ENCODE measurements at regions not wholly inside any gene's neighbourhood (a gene's known extent, or its start where the extent isn't known, plus 50 kb on each side); places are given as distances from the start of the nearest gene placed in this dataset.

DNA sequence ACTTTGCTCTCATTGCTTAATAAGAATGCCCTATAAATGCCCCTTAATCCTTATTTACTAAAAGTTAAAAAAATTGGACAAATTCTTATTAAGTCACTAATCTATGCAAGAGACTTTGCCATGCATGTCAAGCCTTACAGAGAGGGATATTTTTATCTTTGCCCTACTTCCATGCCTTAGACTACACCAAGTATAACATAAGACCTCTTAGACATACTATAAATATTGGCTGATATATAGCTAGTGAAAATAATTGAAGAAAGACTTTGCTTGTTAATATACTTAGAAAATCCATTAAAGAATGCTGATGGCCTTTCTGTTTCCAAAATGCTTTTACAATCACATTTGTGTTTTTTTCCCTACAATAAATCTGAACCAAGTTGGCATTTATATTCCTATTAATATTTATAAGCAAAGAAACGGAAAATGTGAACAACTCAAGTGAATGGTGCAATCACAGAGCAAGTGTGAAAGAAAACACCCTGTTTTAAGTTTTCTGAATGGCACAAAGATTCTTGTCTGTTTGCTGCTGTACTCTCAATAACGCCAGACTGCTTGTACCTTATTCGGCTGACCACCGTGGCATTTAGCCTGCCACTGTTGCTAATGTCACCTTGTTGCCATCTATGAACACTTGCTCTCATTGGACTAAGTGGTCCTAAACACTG, 105.0 kb downstream of the MC4R start:
- Histone ChIP-seq H3K4ac (ENCODE audit: low read depth, low read length) (no peak overlapping the region), H3K56ac (ENCODE audit: low read length) (no peak overlapping the region), H3K79me1 (ENCODE audit: low read length) (no peaks in the 10 kb centered on the region), H3K18ac (ENCODE audit: low read length) (no peak overlapping the region), H2AK5ac (ENCODE audit: low read length) (no peak overlapping the region), H4K5ac (ENCODE audit: low read length) (no peak overlapping the region), H3K4me2 (ENCODE audit: low read length) (no peak overlapping the region), H4K8ac (ENCODE audit: low read depth, low read length) (no peak overlapping the region), H2BK15ac (replicated peaks; ENCODE audit: low read depth) (no peak overlapping the region), H2BK120ac (ENCODE audit: low read depth, low read length) (no peak overlapping the region), H3K23ac (ENCODE audit: low read length) (no peak overlapping the region), H2BK5ac (ENCODE audit: low read length) (no peak overlapping the region), H3K4me3 (ENCODE audit: low read length) (no peak overlapping the region), H3K9ac (ENCODE audit: low read length) (no peak overlapping the region), H3K36me3 (ENCODE audit: control insufficient read depth, insufficient read depth, low read length) (no peaks in the 10 kb centered on the region), H3K79me2 (ENCODE audit: control insufficient read depth, insufficient read depth, low read length) (no peaks in the 10 kb centered on the region), H3K4me1 (ENCODE audit: control insufficient read depth, low read depth, low read length) (no peaks in the 10 kb centered on the region), H3K27ac (ENCODE audit: low read depth, low read length) (no peak overlapping the region), H3K27me3 (ENCODE audit: insufficient read depth, low read length, poor library complexity) (no peaks in the 10 kb centered on the region)
- DNase-seq: no peak
- WGBS (ENCODE audit: extremely low coverage, insufficient coverage, low lambda C conversion rate): no CpG with 5 or more reads among the region's 4 CpGs

GRCh38 chr18:60266558-60266957, 106.0 kb downstream of the MC4R start:
- no CpG with 5 or more reads among the region's 5 CpGs for WGBS (ENCODE audit: extremely low coverage, insufficient coverage, low lambda C conversion rate)
- no peak for DNase-seq

DNA sequence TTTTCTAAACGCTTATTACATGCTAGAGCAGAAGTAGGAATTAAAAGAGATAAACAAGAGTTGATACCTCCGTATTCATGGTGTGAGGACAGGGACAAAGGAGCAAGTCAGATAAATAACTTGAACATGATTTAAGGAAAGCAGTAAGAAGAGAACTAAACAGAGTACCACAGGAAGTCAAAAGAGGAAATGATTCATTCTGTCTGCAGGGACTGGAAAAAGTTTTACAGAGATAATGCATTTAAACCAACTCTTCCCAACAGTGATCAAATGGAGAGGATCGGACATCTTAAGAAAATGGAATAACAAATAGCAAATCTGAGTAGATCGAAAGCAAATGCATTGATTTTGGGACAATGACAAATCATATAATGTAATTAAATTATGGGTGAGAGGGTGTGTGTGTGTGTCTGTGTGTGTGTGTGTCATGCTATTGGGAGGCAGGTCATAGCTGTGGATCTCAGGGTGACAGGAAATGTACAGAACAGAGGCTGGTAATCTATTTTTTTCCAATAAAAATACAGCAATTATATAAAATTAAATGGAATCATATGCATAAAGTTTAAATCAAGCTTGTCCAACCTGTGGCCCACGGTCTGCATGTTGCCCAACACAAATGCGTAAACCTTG, 113.4 kb downstream of the MC4R start:
- H3K36me3 ChIP-seq (ENCODE audit: control insufficient read depth, insufficient read depth, low read length): no peaks in the 10 kb centered on the region
- H3K4me3 ChIP-seq (ENCODE audit: low read length): no peak overlapping the region
- H2AK5ac ChIP-seq (ENCODE audit: low read length): no peak overlapping the region
- no peak for DNase-seq
- 100% methylated on average over 1 of the region's 6 CpGs for WGBS (ENCODE audit: extremely low coverage, insufficient coverage, low lambda C conversion rate)
- H3K9ac ChIP-seq (ENCODE audit: low read length): no peak overlapping the region
- H3K79me1 ChIP-seq (ENCODE audit: low read length): no peaks in the 10 kb centered on the region
- H3K4me1 ChIP-seq (ENCODE audit: control insufficient read depth, low read depth, low read length): no peaks in the 10 kb centered on the region
- no peak overlapping the region for H3K27ac ChIP-seq (ENCODE audit: low read depth, low read length)
- no peak overlapping the region for H3K4me2 ChIP-seq (ENCODE audit: low read length)
- H3K27me3 ChIP-seq (ENCODE audit: insufficient read depth, low read length, poor library complexity): no peaks in the 10 kb centered on the region
- no peak overlapping the region for H2BK120ac ChIP-seq (ENCODE audit: low read depth, low read length)
- no peaks in the 10 kb centered on the region for H3K79me2 ChIP-seq (ENCODE audit: control insufficient read depth, insufficient read depth, low read length)
- H3K23ac ChIP-seq (ENCODE audit: low read length): no peak overlapping the region
- H2BK15ac ChIP-seq (replicated peaks; ENCODE audit: low read depth): no peak overlapping the region
- no peak overlapping the region for H4K8ac ChIP-seq (ENCODE audit: low read depth, low read length)
- no peak overlapping the region for H3K4ac ChIP-seq (ENCODE audit: low read depth, low read length)
- no peak overlapping the region for H2BK5ac ChIP-seq (ENCODE audit: low read length)
- no peak overlapping the region for H4K5ac ChIP-seq (ENCODE audit: low read length)
- H3K56ac ChIP-seq (ENCODE audit: low read length): no peak overlapping the region
- no peak overlapping the region for H3K18ac ChIP-seq (ENCODE audit: low read length)

More at GRCh38 chr18:60266558-60266957, 106.0 kb downstream of the MC4R start:
- no peaks in the 10 kb centered on the region for H3K27me3 ChIP-seq (ENCODE audit: insufficient read depth, low read length, poor library complexity)
- no peaks in the 10 kb centered on the region for H3K36me3 ChIP-seq (ENCODE audit: control insufficient read depth, insufficient read depth, low read length)
- H3K23ac ChIP-seq (ENCODE audit: low read length): no peak overlapping the region
- no peaks in the 10 kb centered on the region for H3K79me2 ChIP-seq (ENCODE audit: control insufficient read depth, insufficient read depth, low read length)
- H3K18ac ChIP-seq (ENCODE audit: low read length): no peak overlapping the region
- H3K4me1 ChIP-seq (ENCODE audit: control insufficient read depth, low read depth, low read length): no peaks in the 10 kb centered on the region
- H4K5ac ChIP-seq (ENCODE audit: low read length): no peak overlapping the region
- no peak overlapping the region for H2BK120ac ChIP-seq (ENCODE audit: low read depth, low read length)
- no peak overlapping the region for H4K8ac ChIP-seq (ENCODE audit: low read depth, low read length)
- H3K4me2 ChIP-seq (ENCODE audit: low read length): no peak overlapping the region
- H3K4ac ChIP-seq (ENCODE audit: low read depth, low read length): no peak overlapping the region
- no peak overlapping the region for H3K27ac ChIP-seq (ENCODE audit: low read depth, low read length)
- H3K79me1 ChIP-seq (ENCODE audit: low read length): no peaks in the 10 kb centered on the region
- no peak overlapping the region for H3K4me3 ChIP-seq (ENCODE audit: low read length)
- no peak overlapping the region for H3K56ac ChIP-seq (ENCODE audit: low read length)
- H2BK5ac ChIP-seq (ENCODE audit: low read length): no peak overlapping the region
- H2BK15ac ChIP-seq (replicated peaks; ENCODE audit: low read depth): no peak overlapping the region
- H3K9ac ChIP-seq (ENCODE audit: low read length): no peak overlapping the region
- H2AK5ac ChIP-seq (ENCODE audit: low read length): no peak overlapping the region

GRCh38 chr18:60249388-60249787, 123.2 kb downstream of the MC4R start:
- no peaks in the 10 kb centered on the region for H3K27me3 ChIP-seq (ENCODE audit: insufficient read depth, low read length, poor library complexity)
- H3K4me3 ChIP-seq (ENCODE audit: low read length): no peak overlapping the region
- H3K18ac ChIP-seq (ENCODE audit: low read length): no peak overlapping the region
- no peak overlapping the region for H3K23ac ChIP-seq (ENCODE audit: low read length)
- no peak overlapping the region for H3K9ac ChIP-seq (ENCODE audit: low read length)
- no peaks in the 10 kb centered on the region for H3K4me1 ChIP-seq (ENCODE audit: control insufficient read depth, low read depth, low read length)
- no peak overlapping the region for H2BK5ac ChIP-seq (ENCODE audit: low read length)
- no peaks in the 10 kb centered on the region for H3K79me2 ChIP-seq (ENCODE audit: control insufficient read depth, insufficient read depth, low read length)
- no peak overlapping the region for H3K4me2 ChIP-seq (ENCODE audit: low read length)
- H2AK5ac ChIP-seq (ENCODE audit: low read length): no peak overlapping the region
- H3K79me1 ChIP-seq (ENCODE audit: low read length): no peaks in the 10 kb centered on the region
- H3K56ac ChIP-seq (ENCODE audit: low read length): no peak overlapping the region
- no peak overlapping the region for H2BK120ac ChIP-seq (ENCODE audit: low read depth, low read length)
- H3K36me3 ChIP-seq (ENCODE audit: control insufficient read depth, insufficient read depth, low read length): no peaks in the 10 kb centered on the region
- H3K4ac ChIP-seq (ENCODE audit: low read depth, low read length): no peak overlapping the region
- no peak overlapping the region for H3K27ac ChIP-seq (ENCODE audit: low read depth, low read length)
- no peak overlapping the region for H4K8ac ChIP-seq (ENCODE audit: low read depth, low read length)
- no peak overlapping the region for H4K5ac ChIP-seq (ENCODE audit: low read length)
- no peak for DNase-seq
- no peak overlapping the region for H2BK15ac ChIP-seq (replicated peaks; ENCODE audit: low read depth)
- no CpG with 5 or more reads among the region's 8 CpGs for WGBS (ENCODE audit: extremely low coverage, insufficient coverage, low lambda C conversion rate)

GRCh38 chr18:60248336-60249330, 123.9 kb downstream of the MC4R start:
- H3K4me3 ChIP-seq (ENCODE audit: low read length): no peak overlapping the region
- no peaks in the 10 kb centered on the region for H3K36me3 ChIP-seq (ENCODE audit: control insufficient read depth, insufficient read depth, low read length)
- H3K27me3 ChIP-seq (ENCODE audit: insufficient read depth, low read length, poor library complexity): no peaks in the 10 kb centered on the region
- H3K23ac ChIP-seq (ENCODE audit: low read length): no peak overlapping the region
- H3K4ac ChIP-seq (ENCODE audit: low read depth, low read length): no peak overlapping the region
- no peak overlapping the region for H3K4me2 ChIP-seq (ENCODE audit: low read length)
- H2BK5ac ChIP-seq (ENCODE audit: low read length): no peak overlapping the region
- no peak overlapping the region for H2BK120ac ChIP-seq (ENCODE audit: low read depth, low read length)
- no peaks in the 10 kb centered on the region for H3K79me1 ChIP-seq (ENCODE audit: low read length)
- H4K5ac ChIP-seq (ENCODE audit: low read length): no peak overlapping the region
- H2BK15ac ChIP-seq (replicated peaks; ENCODE audit: low read depth): no peak overlapping the region
- no peak overlapping the region for H3K27ac ChIP-seq (ENCODE audit: low read depth, low read length)
- H4K8ac ChIP-seq (ENCODE audit: low read depth, low read length): no peak overlapping the region
- H2AK5ac ChIP-seq (ENCODE audit: low read length): no peak overlapping the region
- no CpG with 5 or more reads among the region's 2 CpGs for WGBS (ENCODE audit: extremely low coverage, insufficient coverage, low lambda C conversion rate)
- no peak overlapping the region for H3K56ac ChIP-seq (ENCODE audit: low read length)
- no peak overlapping the region for H3K9ac ChIP-seq (ENCODE audit: low read length)
- H3K79me2 ChIP-seq (ENCODE audit: control insufficient read depth, insufficient read depth, low read length): no peaks in the 10 kb centered on the region
- H3K4me1 ChIP-seq (ENCODE audit: control insufficient read depth, low read depth, low read length): no peaks in the 10 kb centered on the region
- DNase-seq: no peak
- no peak overlapping the region for H3K18ac ChIP-seq (ENCODE audit: low read length)
